ENCODE measurements at regions not wholly inside any gene's neighbourhood (a gene's known extent, or its start where the extent isn't known, plus 50 kb on each side); places are given as distances from the start of the nearest gene placed in this dataset.

- TF ChIP-seq EZH2 (IDR thresholded peaks at IDR 0.05; ENCODE audit: borderline replicate concordance, insufficient read depth, low read depth, low read length, poor library complexity, severe bottlenecking) (no peak), CTCF (IDR thresholded peaks at IDR 0.05) (no peak)
Measured at GRCh38 chr1:104617474-104617873, 867.8 kb downstream of the AMY1C start.
